ENCODE measurements at regions not wholly inside any gene's neighbourhood (a gene's known extent, or its start where the extent isn't known, plus 50 kb on each side); places are given as distances from the start of the nearest gene placed in this dataset.

DNA sequence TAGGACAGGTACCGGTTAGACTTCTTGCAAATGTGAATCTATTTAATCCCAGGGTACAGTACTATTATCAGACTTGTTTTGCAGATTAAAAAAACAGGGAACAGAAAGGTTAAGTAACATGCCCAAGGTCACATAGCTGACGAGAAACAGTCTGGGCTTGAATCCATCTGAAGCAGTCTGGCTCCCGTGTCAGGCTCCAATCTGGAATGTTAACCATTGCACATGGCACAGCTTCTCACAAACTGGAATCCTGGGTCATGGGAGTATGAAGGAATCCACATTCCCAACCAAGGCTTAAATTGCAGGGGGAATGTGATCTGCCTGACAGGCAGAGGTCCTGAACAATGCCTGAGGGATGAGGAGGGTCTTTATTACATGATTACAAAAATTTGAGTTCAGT is 187.5 kb upstream of the SPTLC3 start:
- no peak for DNase-seq (ENCODE audit: extremely low spot score)
- CTCF ChIA-PET = no interaction called here
- POLR2A ChIA-PET = no interaction called here
- TF ChIP-seq, protein P1, sequence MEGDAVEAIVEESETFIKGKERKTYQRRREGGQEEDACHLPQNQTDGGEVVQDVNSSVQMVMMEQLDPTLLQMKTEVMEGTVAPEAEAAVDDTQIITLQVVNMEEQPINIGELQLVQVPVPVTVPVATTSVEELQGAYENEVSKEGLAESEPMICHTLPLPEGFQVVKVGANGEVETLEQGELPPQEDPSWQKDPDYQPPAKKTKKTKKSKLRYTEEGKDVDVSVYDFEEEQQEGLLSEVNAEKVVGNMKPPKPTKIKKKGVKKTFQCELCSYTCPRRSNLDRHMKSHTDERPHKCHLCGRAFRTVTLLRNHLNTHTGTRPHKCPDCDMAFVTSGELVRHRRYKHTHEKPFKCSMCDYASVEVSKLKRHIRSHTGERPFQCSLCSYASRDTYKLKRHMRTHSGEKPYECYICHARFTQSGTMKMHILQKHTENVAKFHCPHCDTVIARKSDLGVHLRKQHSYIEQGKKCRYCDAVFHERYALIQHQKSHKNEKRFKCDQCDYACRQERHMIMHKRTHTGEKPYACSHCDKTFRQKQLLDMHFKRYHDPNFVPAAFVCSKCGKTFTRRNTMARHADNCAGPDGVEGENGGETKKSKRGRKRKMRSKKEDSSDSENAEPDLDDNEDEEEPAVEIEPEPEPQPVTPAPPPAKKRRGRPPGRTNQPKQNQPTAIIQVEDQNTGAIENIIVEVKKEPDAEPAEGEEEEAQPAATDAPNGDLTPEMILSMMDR (IDR thresholded peaks at IDR 0.05; ENCODE audit: control extremely low read depth, extremely low read depth, low read depth, missing control alignments) = no peak

- TF ChIP-seq, protein P1 (IDR thresholded peaks at IDR 0.05; ENCODE audit: control extremely low read depth, extremely low read depth, low read depth, missing control alignments) = no peak
- CTCF ChIA-PET = interaction anchor here (1.5 kb wide), 1 partner anchor 14 kb away, joined by 3 read pairs; no protein-coding TSS in a partner anchor
- DNase-seq (ENCODE audit: extremely low spot score) = no peak
- POLR2A ChIA-PET = no interaction called here
These were observed 185.0 kb upstream of the SPTLC3 start for GRCh38 chr20:12823734-12824133.

DNA sequence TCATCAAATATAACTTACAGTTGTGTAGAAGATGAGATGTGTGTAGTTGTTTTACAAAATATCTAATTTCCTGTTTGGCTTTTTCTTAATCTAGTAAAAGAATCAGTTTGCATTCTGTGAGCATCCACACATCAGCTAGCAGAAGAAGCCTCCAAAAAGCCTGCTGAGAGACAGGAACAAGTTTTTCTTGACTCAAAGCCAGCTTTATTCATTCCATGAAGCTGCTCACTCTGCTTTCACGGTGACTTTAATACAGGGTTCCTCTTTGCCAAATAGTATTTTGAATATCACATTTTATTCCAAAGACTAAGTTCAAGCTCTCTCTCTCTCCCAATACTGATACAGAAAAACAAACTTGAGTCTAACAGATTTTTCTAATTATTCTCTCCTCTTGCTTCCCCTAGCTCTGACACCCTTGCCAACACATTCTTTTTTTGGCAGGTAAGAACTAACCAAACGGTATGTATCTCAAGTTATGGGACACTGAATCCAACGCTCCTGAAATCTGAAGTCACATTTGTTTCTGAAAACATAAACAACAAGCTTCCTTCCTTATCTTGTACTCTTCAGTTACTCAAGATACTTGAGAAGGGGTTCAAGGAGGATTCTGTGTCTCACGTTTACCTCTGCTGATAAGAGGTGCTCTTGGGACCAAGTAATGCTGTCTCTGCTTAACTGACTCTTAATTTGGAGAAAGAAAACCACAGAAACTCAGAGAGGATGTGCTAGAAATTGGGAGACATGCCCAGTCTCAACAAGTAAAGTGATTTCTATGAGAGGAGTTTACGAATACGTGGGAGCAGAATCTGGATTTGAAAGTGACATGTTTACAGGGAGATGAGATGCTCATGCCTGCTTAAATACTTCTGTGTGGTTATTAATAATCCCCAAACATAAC is 184.2 kb upstream of the SPTLC3 start:
- POLR2A ChIA-PET = no interaction called here
- CTCF ChIA-PET = no interaction called here
- TF ChIP-seq, protein P1 (IDR thresholded peaks at IDR 0.05; ENCODE audit: control extremely low read depth, extremely low read depth, low read depth, missing control alignments) = no peak
- DNase-seq (ENCODE audit: extremely low spot score) = no peak

- POLR2A ChIA-PET = no interaction called here
- CTCF ChIA-PET = no interaction called here
- DNase-seq (ENCODE audit: extremely low spot score) = no peak
- TF ChIP-seq, protein P1 (IDR thresholded peaks at IDR 0.05; ENCODE audit: control extremely low read depth, extremely low read depth, low read depth, missing control alignments) = no peak
These were observed 183.6 kb upstream of the SPTLC3 start for GRCh38 chr20:12825226-12825595.

- ChIA-PET POLR2A (no interaction called here), CTCF (interaction anchor here (0.8 kb wide), 1 partner anchor 11 kb away, joined by 3 read pairs; no protein-coding TSS in a partner anchor)
- TF ChIP-seq, protein P1 (IDR thresholded peaks at IDR 0.05; ENCODE audit: control extremely low read depth, extremely low read depth, low read depth, missing control alignments) = no peak
- no peak for DNase-seq (ENCODE audit: extremely low spot score)
These were observed 180.9 kb upstream of the SPTLC3 start for GRCh38 chr20:12827816-12828385.

DNA sequence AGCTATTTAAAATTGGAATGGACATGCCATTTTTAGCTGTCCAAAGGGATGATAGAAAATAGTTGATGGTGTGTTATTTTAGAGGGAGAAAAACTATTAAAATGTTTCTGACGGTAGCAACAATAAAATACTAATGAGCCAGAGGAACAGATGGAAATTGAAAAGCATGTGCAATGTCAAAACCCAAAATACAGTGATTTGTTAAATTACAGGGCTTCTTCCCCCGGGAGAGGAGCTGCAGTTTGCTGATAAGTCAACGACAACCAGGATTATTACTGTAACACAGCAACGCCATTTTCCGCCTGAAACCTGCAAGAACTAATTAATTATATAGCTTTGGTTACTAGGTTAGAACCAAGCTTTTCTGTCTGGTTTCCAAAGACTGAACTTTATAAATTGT is 179.6 kb upstream of the SPTLC3 start:
- DNase-seq (ENCODE audit: extremely low spot score) = no peak
- ChIA-PET POLR2A (no interaction called here), CTCF (interaction anchor here (2.1 kb wide), 1 partner anchor 10 kb away, joined by 9 read pairs; no protein-coding TSS in a partner anchor)
- TF ChIP-seq, protein P1 (IDR thresholded peaks at IDR 0.05; ENCODE audit: control extremely low read depth, extremely low read depth, low read depth, missing control alignments) = no peak

All from GM10248 (cell line).